Stomach (tissue), 4 donors: ENCODE measurements at regions not wholly inside any gene's neighbourhood (a gene's known extent, or its start where the extent isn't known, plus 50 kb on each side); places are given as distances from the start of the nearest gene placed in this dataset.

Experiments
- POLR2A ChIP-seq, 4 donors: fragments of 450-650 bp; IDR thresholded peaks; one replicate each; pipeline ENCODE4 v1.6.1; 2016; ENCODE audit warnings: antibody characterized with exemption in 4 of 4, control low read depth in 2 of 4, mild to moderate bottlenecking in 1 of 4, moderate library complexity in 1 of 4
- POLR2AphosphoS5 ChIP-seq, 3 donors: sonication (generic); formaldehyde crosslinking; IDR thresholded peaks; one replicate each; pipeline ENCODE4 v1.6.1; 2016; ENCODE audit warnings: antibody characterized with exemption in 3 of 3
- TF ChIP-seq, protein P1 (sequence below), 7 experiments: fragments of 450-650 bp in 4 of 7; fragments of 200-600 bp in 3 of 7; sonication (generic) in 3 of 7; IDR thresholded peaks; one replicate each; pipeline ENCODE4 v1.5.1; 2016 to 2019; ENCODE audit warnings: antibody characterized with exemption in 7 of 7, control low read depth in 2 of 7, mild to moderate bottlenecking in 1 of 7

- TF ChIP-seq POLR2AphosphoS5 (IDR thresholded peaks at IDR 0.05) (no peak), POLR2A (IDR thresholded peaks at IDR 0.05) (no peak)
- TF ChIP-seq, protein P1, sequence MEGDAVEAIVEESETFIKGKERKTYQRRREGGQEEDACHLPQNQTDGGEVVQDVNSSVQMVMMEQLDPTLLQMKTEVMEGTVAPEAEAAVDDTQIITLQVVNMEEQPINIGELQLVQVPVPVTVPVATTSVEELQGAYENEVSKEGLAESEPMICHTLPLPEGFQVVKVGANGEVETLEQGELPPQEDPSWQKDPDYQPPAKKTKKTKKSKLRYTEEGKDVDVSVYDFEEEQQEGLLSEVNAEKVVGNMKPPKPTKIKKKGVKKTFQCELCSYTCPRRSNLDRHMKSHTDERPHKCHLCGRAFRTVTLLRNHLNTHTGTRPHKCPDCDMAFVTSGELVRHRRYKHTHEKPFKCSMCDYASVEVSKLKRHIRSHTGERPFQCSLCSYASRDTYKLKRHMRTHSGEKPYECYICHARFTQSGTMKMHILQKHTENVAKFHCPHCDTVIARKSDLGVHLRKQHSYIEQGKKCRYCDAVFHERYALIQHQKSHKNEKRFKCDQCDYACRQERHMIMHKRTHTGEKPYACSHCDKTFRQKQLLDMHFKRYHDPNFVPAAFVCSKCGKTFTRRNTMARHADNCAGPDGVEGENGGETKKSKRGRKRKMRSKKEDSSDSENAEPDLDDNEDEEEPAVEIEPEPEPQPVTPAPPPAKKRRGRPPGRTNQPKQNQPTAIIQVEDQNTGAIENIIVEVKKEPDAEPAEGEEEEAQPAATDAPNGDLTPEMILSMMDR (IDR thresholded peaks at IDR 0.05) = no peak
These were observed 196.4 kb downstream of the EVX1 start for GRCh38 chr7:27438881-27439589.
